ENCODE measurements at regions not wholly inside any gene's neighbourhood (a gene's known extent, or its start where the extent isn't known, plus 50 kb on each side); places are given as distances from the start of the nearest gene placed in this dataset.
A peak's percentile ranks its signal among the peaks of the same experiment; 100 is the strongest.
"Not testable (repeated sequence)": the region's sequence is repeated elsewhere in the genome, so short reads cannot be mapped to it uniquely, and the experiment has no call there.

DNA sequence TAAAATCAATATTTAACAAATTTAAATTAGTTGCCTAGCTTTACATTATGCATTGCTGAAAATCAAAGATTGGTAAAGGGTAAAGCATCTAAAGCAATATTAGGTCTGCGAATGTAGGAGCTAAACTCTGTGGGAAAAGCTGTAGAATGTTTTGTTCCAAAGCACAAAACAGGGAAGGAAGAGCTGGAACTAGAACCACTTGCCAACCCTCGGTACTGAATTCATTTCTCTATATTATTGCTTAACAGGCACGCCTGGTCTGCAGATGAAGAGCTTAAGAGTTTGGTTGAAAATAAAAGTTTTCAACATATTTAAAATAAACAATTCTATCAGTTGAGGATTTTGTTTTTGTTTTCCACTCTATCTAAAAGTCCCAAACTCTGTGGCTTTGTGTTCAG is 1252.8 kb upstream of the SEL1L start:
- no peak for DNase-seq (ENCODE audit: low spot score)

DNA sequence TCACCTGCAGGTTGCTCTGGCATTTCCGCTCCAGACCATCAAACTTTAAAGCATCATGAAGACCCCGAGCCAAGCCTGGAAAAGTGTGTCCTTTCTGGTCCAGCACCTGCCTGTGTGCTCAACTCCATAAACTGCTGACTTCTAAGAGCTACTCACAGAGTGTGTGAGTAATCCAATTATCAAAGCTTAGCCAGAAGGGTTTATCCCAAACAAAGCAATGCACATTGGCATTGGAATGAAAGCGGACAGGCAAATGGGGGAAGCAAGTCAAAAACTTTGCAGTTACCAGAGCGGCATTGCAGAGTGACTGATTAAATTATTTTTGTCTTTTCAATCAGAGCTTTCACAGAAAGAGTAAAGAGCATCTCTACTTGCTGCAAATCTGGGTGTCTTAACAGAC is 1262.4 kb upstream of the SEL1L start:
- no peak for DNase-seq (ENCODE audit: low spot score)

DNA sequence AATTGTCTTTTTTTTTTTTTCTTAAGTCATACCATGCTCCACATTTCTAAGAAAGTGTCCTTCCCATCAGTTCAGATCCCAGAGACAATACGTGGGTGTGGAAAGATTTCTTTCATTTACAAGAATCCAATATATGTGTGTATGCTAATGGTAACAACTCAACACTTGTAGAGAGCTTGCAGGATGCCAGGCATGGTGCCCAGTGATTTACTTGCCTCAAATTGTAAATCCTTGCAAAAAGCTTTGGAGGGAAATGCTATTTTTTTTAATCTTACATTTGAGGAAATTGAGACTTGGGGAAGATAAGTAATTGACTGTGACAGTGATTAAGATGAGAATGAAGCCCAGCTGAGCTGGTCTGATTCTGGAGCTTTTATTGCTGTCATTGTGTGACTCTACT is 1264.6 kb upstream of the SEL1L start:
- DNase-seq (ENCODE audit: low spot score), result no peak

DNA sequence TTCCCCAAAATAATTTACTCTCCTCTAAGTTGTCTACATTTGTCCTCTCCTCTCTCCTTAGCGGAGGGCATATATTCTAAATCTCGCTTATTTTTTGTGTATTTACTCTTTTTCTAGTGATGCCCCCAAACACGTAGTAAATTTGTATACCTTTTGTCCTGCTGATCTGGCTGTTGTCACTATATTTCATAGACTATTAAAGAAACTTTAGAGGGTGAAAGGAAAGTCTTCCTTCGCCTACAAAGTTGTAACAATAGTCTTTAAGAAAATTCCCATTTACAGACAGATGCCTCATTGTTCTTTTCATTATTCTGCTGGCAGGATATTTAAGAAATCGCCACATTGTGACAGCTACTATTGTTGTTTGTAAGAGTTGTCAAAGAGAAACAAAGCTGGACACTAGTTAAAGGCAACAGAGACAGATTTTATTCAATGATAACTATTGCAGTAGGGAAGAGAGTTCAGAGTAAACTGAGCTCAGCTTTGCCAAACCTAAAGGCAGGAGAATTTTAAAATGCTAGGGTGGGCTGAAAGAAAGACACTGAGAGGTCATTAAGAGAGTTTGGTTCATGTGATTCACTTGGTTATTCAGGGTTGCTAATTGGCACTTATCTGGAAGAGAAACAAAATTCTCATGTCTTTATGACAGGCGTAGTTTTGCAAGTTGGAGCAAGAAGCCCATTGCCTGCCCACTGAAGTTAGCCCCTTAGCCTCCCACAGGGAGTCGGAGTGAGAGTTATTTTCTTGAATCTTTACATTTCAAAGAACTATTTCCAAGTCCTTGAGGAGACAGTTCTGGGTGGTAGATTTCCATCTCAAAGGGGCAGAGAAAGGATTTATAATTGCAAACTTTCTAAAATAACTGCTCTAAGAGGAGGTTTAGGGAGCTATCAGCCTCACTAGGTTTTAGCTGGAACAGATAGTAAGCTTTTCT is 1272.5 kb upstream of the SEL1L start:
- no peak for DNase-seq (ENCODE audit: low spot score)

DNA sequence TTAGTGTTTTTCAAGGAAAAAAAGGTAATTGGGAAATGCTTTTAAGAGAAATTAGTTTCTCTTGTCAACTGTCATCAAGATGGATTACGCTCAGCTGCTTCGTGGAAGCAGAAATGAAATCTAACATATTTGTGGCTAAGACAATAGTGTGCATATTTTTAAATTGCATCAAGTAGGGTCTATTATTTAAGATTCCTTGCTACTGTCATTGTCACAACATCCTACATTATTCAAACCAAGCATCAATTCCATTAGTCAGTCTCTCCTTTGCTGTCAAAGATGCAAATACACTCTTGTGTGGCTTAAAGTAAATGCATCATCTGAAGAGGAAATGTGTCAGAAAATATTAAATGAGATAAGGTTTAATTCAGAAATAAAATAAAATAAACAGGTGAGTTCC is 1277.6 kb upstream of the SEL1L start:
- no peak for DNase-seq (ENCODE audit: low spot score)

DNA sequence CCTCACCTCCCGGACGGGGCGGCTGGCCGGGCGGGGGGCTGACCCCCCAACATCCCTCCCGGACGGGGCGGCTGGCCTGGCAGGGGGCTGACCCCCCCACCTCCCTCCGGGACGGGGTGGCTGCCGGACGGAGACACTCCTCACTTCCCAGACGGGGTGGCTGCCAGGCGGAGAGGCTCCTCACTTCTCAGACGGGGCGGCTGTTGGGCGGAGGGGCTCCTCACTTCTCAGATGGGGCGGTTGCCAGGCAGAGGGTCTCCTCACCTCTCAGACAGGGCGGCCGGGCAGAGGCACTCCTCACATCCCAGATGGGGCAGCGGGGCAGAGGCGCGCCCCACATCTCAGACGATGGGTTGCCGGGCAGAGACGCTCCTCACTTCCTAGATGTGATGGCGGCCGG is 1280.7 kb upstream of the SEL1L start:
- DNase-seq (ENCODE audit: low spot score), result not testable (repeated sequence)

DNA sequence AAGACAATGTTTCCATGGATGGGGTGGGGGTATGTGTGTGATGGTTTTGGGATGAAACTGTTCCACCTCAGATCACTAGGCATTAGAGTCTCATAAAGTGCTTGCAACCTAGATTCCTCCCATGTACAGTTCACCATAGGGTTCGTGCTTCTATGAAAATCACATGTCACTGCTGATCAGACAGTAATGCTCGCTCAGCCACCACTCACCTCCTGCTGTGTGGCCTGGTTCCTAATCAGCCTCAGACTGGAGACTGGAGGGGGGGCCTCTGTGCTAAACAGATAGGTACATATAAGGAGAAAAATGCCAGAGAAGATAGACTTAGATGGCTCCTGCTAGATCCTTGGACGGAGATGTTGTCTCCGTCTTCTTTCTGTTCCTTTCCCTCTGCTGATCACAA is 1296.9 kb upstream of the SEL1L start:
- no peak for DNase-seq (ENCODE audit: low spot score)

DNA sequence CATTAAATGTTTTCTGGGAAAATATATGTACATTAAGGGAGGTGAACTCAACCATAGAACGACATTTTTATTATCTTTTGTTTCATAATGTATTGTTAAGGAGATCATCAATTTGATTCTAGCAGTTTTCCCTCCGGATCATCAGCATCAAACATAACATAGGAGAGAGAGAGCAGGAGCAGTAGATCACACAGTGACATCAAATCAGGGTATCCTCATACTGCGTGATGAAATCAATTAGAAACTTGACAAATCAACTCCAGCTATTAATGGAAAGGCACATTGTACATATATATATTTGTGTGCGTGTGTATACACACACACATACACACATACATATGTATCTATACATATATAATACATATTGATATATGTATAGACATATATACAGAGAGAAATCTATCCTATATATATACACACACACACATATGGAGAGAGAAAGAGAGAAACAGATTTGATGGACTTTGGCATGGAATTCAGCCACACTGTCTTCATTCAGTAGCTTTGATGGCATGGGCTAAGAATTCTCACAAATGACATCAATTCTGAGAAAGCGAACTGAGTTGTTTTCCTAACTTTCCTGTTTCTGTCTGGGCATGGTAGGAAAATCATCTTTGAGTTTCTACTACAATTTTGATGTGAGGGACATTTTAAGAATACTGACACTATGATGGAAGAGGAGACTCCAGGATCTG is 1302.8 kb upstream of the SEL1L start:
- DNase-seq (ENCODE audit: low spot score), result no peak

DNA sequence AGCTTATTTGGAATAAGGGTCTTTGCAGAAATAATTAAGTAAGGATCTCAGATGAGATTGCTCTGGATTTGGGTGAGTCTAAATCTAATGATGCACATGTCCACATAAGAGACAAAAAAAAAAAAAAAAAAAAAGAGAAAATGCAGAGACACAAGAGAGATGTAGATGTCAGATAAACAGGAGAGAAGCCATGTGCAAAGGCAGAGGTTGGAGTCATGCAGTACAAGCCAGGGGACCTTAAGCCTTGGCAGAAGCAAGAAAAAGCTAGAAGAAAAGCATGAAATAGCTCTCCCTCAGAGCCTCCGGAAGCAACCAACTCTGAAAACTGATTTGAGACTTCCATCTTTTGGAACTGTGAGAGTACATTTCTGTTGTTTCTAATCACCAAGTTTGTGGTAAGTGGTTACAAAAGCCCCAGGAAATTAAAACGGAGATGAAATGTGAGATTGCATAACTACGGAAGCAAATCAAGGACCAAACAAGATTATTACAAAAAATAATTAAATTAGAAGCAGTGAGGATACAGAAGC is 1304.0 kb upstream of the SEL1L start:
- no peak for DNase-seq (ENCODE audit: low spot score)

DNA sequence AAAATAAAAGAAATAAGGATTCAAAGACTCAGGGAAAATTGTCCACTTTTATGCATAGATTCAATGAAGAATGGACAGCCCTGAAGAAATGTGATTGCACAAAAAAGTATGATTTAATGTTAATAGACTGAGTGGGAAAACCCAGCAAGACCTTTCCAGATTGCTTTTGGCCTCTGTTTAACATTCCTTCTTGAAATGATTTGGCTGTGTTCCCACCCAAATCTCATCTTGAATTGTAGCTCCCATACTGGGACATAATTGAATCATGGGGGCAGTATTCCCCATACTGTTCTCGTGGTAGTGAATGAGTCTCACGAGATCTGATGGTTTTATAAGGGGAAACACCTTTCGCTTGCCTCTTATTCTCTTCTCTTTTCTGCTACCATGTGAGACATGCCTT is 1316.9 kb upstream of the SEL1L start:
- DNase-seq (ENCODE audit: low spot score), result no peak

DNA sequence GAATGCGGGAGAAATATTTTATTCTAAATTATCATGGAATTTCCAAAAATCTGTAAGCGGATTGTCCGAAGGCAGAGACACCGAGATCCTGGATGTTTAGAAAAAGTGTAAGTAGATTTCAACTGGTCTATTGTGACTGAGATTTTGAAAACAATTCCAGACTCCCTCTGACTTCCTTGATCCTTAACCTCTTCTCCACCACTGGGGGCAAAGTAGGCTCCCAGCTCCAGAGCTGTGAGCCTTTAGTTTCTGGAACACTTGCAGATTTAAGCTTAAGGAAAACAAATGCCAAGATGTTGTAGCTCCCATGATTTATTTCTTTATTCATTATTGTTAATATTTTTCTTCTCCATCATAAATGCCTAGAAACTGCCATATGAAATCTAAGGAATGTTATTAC is 1320.5 kb upstream of the SEL1L start:
- DNase-seq (ENCODE audit: low spot score), result no peak

DNA sequence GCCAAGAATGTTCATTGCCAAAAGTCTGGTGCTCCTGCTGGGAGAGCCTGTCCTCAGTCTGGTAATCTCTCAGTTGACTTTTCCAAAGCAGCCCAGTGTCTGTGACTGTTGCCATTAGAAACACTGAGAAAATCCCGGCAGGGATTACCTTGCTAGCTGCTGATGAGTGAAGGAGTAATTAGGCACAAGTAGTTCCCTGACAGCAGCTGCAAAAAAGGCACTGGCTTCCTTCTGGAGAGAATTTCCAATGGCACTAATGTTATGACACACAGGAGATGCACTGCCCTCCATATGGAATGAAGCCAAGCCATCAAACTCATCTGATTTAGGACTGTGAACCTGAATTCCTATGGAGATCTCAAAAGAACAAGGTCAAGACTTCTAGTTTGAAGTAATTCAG is 1321.2 kb upstream of the SEL1L start:
- no peak for DNase-seq (ENCODE audit: low spot score)

DNA sequence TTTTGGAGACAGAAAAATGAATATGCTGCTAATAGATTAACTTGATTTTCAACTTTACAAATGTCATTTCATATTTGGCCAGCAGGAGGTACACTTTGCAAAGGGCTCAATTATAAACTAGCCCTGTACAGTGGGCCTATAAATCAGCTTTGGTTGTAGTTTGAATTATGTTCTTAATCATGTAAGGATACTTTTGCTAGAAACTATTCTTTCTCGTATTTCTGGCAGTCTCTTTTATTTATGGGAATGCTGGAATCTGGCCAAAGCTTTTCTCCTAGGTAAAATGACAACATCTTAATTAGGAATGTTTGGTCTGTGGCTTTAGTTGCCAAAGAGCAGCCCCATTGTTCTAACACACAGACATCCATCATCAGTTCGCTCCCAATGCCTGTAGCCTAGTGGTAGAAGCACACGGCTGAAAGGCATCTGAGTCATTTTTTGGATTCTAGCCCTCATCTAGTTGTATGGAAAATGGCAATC is 1322.3 kb upstream of the SEL1L start:
- DNase-seq (ENCODE audit: low spot score), result peak; percentile 96

DNA sequence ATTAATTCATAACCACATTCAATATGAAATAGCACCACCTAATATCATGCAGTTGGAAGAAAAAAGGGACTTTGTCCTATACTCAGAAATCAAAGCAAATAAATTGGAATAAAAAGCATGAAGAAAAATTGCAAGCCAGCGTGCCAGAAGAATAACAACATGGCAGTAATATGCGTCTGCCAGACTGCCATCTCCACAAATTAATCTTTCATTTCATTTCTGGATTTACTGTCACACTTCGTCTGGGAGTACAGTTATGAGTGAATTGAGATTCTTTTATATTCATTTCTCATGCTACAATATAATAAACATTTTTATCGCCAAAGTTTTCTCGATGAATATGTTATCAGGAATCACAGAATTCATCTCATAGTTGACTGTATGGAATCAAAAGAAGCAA is 1327.7 kb upstream of the SEL1L start:
- no peak for DNase-seq (ENCODE audit: low spot score)

DNA sequence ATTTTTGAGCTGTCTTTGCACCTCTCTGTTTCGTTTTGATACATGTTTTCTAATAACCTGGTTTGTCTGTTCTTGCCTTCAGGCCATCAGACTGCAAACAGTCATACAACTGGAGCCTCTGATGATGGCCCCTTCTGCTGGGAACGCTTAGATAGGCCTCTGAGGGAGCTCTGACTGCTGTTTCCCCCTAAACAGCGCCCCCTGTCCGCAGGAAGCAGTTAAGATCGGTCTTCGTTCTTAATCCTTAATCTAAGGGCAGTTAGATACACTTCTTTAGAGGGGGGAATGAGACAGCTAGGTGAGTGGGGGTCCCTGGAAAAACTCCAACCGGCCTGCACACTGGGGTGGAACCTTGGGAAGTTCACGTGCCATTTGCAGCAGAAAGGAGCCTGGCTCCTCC is 1338.8 kb upstream of the SEL1L start:
- DNase-seq (ENCODE audit: low spot score), result no peak

DNA sequence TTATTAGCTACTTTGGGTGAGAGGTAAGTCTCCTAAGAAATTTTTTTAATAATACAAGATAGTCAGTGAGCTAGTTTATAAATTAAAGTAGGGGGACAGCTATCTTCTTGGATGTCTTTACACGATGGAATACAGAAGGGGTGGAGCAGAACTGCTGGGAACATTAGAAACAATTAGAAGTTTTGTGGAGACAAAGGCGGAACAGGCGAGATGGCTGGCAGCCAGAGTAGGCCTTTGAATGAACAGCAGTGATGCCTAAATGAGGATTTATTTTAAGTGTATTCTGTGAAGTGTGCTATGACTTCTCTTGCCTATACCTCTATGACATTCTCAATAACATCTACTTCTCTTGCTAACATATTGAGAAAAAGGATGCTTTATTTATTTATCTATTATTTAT is 1345.3 kb upstream of the SEL1L start:
- DNase-seq (ENCODE audit: low spot score), result no peak

DNA sequence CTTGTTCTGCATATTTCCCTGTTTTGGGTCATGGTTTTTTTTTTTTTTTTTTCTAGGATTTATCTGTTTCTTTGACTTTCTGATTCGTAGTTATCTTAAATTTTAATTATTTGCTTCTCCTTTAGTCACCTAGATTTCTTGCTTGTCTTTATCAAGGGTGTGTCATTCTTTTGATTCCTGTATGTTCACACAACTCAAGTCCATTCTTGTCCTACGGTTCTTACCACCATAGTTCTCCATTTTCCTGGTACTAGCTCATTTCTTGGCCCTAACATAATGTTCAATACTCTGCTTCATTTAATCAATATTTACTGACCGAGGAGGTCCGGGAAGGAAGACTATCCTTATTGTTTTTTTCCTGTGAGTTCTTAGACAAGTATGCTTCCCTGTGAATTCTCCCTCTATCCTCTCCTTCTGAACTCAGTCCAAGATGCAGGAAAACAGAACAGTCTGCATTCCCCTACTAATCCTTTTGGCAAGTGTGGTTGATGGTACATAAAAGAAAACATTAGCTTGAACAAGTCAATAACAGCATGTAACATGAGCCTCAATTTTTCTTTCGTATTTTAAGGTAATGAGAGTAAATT is 1346.4 kb upstream of the SEL1L start:
- no peak for DNase-seq (ENCODE audit: low spot score)

DNA sequence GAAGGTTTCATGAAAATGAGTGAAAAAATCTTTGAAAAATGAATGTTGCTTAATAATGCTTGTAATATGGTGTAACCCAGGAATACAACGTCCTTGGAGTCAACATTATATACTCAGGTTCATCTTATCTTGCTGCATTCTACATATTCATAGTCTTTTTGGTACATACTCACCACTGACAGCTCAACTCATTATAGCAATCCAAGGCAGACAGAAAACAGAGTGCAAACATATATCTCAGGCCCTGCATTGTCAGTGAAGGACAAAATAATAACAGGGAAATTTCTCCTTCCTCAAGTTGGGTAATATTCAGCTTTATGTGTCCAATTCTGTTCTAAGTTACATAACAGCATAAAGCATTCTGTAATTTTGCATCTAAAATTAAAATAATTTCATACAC is 1353.0 kb upstream of the SEL1L start:
- no peak for DNase-seq (ENCODE audit: low spot score)

DNA sequence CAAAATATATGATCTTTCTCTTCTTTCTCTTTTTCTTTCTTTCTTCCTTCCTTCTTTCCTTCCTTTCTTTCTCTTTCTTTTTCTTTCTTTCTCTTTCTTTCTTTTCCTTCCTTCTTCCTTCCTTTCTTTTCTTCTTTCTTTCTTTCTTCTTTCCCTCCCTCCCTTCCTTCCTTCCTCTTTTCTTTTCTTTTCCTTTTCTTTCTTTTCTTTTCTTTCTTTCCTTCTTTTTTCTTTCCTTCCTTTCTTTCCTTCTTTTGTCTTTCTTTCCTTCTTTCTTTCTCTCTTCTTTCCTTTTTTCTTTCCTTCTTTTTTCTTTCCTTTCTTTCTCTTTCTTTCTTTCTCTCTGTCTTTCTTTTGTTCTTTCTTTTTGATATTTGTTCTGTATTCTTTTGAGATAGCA is 1356.0 kb upstream of the SEL1L start:
- no peak for DNase-seq (ENCODE audit: low spot score)

DNA sequence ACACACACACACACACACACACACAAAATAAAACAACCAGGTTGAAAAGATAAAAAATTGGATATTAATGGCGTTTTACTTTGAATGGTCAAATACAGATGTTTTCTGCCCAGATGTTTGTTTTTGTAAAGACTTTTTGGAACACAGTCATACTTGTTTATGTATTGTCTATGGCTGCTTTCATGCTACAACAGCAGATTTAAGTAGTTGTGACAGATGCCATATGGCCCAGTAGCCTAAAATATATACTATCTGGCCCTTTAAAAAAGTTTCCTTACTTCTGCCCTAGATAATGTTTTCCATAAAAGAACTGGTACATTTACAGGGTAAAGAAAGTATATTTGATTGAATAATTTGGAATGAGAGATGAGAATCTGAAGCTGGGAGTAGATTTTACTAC is 1362.8 kb upstream of the SEL1L start:
- no peak for DNase-seq (ENCODE audit: low spot score)

DNA sequence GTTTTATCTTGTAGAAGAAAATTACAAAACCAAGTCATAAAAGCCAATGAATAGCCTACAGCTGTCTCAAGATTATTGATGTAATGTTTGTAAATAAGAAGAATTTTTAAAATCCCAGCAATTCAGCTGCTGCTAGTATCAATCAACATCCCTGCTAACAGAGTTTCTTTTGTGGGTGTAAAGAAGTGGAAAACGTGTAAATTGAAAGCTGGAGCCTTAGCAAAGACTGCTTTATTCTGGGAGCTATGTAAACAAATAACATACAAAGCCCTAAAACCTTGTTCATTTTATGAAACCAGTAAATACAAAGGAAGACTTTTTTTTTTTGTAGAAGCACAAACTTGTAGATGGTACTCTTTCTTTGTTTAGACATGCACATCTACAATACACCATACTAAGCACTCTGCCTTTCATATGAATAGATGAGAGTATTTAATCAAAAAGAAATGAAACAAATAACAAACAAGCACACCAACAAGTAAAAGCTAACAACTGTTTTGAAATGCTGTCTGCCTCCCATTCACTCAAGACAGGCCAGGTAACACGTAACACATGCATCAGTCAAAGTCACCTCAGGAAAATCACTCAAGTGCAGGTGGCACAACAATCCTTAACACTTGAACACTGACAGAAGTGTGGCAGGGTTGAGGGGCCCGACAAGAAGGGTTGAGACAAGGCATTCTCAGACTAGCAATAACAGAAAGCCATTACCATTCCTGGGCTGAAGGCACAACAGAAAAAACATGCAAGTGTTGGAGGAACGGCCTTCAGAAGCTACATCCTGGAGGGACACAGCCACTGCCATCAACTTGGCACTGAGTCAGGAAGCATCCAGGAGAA is 1364.0 kb upstream of the SEL1L start:
- DNase-seq (ENCODE audit: low spot score), result no peak

DNA sequence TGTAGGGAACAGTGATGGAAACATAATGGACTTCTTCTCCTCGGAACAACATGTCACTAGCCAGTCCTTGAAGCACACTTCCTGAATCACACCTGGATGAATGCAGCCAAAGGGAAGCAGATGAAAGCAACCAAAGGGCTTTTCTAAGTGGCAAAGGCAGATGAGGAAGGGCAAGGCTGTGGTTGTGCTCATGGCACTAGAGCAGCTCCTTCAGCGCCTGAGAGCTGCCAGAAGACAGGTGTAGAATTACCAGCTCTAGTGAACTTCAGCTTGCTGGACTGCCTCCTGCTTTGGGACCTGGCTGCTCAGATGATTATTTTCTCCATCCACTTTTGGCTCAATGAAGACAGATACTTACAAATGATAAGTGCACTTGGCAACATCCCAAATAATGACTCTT is 1372.1 kb upstream of the SEL1L start:
- DNase-seq (ENCODE audit: low spot score), result no peak

Measured in H4 (cell line).